Osteoblast (primary cell): ENCODE measurements at regions not wholly inside any gene's neighbourhood (a gene's known extent, or its start where the extent isn't known, plus 50 kb on each side); places are given as distances from the start of the nearest gene placed in this dataset.

Source experiments
- DNase-seq: peaks from one replicate; pipeline ENCODE4 v3.0.0; 2011; ENCODE audit warnings: low spot score, mixed read lengths; ENCODE audit not compliant: insufficient read length; ENCODE audit errors: missing footprints
- H2AFZ ChIP-seq: 2 replicates; pipeline ENCODE4 v1.6.0; 2011; ENCODE audit warnings: mild to moderate bottlenecking, low read length
- H3K27ac ChIP-seq: 2 replicates; pipeline ENCODE4 v1.5.1; 2011; ENCODE audit warnings: mild to moderate bottlenecking, low read depth, low read length, moderate library complexity
- H3K27me3 ChIP-seq: 2 replicates; pipeline ENCODE4 v1.6.0; 2012; ENCODE audit warnings: mild to moderate bottlenecking, control low read depth, inconsistent platforms, low read length, moderate library complexity; ENCODE audit not compliant: insufficient read depth
- H3K36me3 ChIP-seq: 2 replicates; pipeline ENCODE4 v1.5.1; 2011; ENCODE audit warnings: mild to moderate bottlenecking, low read length, control low read depth, moderate library complexity; ENCODE audit not compliant: insufficient read depth
- H3K4me1 ChIP-seq: 2 replicates; pipeline ENCODE4 v1.5.1; 2011; ENCODE audit warnings: mild to moderate bottlenecking, low read length, control low read depth, moderate library complexity; ENCODE audit not compliant: insufficient read depth
- H3K4me2 ChIP-seq: 2 replicates; pipeline ENCODE4 v1.6.0; 2011; ENCODE audit warnings: mild to moderate bottlenecking, low read length; ENCODE audit not compliant: insufficient read depth
- H3K4me3 ChIP-seq: fragments of 200-600 bp; sonication (generic); 3 replicates; pipeline ENCODE4 v1.5.1; 2012; ENCODE audit warnings: mild to moderate bottlenecking, low read length, inconsistent platforms; ENCODE audit not compliant: insufficient read depth
- H3K79me2 ChIP-seq: 2 replicates; pipeline ENCODE4 v1.6.0; 2012; ENCODE audit warnings: mild to moderate bottlenecking, low read length, control low read depth, inconsistent platforms; ENCODE audit not compliant: insufficient read depth
- H3K9me3 ChIP-seq: 2 replicates; pipeline ENCODE4 v1.5.1; 2011; ENCODE audit warnings: low read depth, low read length, control low read depth
- H4K20me1 ChIP-seq: 2 replicates; pipeline ENCODE4 v1.6.0; 2012; ENCODE audit warnings: mild to moderate bottlenecking, low read length, control low read depth; ENCODE audit not compliant: insufficient read depth
- TF ChIP-seq, protein P1 (sequence below): IDR thresholded peaks from 2 replicates; pipeline ENCODE4 v1.5.1; 2011; ENCODE audit warnings: mild to moderate bottlenecking, low read depth, low read length, moderate library complexity; ENCODE audit errors: extremely low read depth

GRCh38 chr5:58085800-58086199 is 374.1 kb downstream of the PLK2 start:
- Histone ChIP-seq H3K4me2 (no peak overlapping the region), H3K36me3 (no peaks in the 10 kb centered on the region), H2AFZ (no peak overlapping the region), H3K4me1 (peaks cover 3% of the 10 kb centered on the region), H3K79me2 (no peaks in the 10 kb centered on the region), H3K4me3 (no peak overlapping the region), H4K20me1 (no peaks in the 10 kb centered on the region), H3K9me3 (no peaks in the 10 kb centered on the region), H3K27ac (no peak overlapping the region), H3K27me3 (no peaks in the 10 kb centered on the region)
- peak; percentile 58 for DNase-seq
- TF ChIP-seq, protein P1, sequence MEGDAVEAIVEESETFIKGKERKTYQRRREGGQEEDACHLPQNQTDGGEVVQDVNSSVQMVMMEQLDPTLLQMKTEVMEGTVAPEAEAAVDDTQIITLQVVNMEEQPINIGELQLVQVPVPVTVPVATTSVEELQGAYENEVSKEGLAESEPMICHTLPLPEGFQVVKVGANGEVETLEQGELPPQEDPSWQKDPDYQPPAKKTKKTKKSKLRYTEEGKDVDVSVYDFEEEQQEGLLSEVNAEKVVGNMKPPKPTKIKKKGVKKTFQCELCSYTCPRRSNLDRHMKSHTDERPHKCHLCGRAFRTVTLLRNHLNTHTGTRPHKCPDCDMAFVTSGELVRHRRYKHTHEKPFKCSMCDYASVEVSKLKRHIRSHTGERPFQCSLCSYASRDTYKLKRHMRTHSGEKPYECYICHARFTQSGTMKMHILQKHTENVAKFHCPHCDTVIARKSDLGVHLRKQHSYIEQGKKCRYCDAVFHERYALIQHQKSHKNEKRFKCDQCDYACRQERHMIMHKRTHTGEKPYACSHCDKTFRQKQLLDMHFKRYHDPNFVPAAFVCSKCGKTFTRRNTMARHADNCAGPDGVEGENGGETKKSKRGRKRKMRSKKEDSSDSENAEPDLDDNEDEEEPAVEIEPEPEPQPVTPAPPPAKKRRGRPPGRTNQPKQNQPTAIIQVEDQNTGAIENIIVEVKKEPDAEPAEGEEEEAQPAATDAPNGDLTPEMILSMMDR: no peak

- Histone ChIP-seq H3K4me2 (no peak overlapping the region), H3K9me3 (no peaks in the 10 kb centered on the region), H3K27ac (no peak overlapping the region), H3K4me3 (no peak overlapping the region), H3K4me1 (peaks cover 3% of the 10 kb centered on the region), H4K20me1 (no peaks in the 10 kb centered on the region), H3K36me3 (no peaks in the 10 kb centered on the region), H3K79me2 (no peaks in the 10 kb centered on the region), H2AFZ (peak overlapping the region; percentile 24), H3K27me3 (no peaks in the 10 kb centered on the region)
- TF ChIP-seq, protein P1: no peak
- DNase-seq: no peak
Observed at GRCh38 chr5:58081435-58081834, 378.5 kb downstream of the PLK2 start.

DNA sequence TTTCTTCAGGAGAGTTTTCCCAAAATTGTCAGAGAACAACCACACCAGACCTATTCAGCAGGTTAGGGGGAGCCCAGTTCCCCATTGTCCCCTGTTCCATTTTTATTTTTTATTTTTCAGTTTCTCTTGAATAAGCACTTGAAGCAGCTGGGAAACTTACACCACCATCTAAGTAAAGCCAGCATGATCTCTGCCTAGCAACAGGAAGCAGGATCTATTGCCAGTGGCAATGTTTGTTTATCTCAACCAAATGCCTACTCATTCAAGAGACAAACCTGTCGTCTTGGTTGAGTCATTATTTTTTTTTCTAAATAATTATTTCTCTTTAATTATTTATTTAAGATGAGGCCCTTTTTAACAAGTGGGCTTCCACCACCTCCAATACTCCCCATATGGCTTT is 379.3 kb downstream of the PLK2 start:
- H3K27me3 ChIP-seq: no peaks in the 10 kb centered on the region
- H3K4me2 ChIP-seq: no peak overlapping the region
- DNase-seq: no peak
- H3K36me3 ChIP-seq: no peaks in the 10 kb centered on the region
- no peaks in the 10 kb centered on the region for H4K20me1 ChIP-seq
- H3K9me3 ChIP-seq: no peaks in the 10 kb centered on the region
- no peaks in the 10 kb centered on the region for H3K79me2 ChIP-seq
- H2AFZ ChIP-seq: no peak overlapping the region
- H3K4me1 ChIP-seq: no peaks in the 10 kb centered on the region
- H3K4me3 ChIP-seq: no peak overlapping the region
- TF ChIP-seq, protein P1: no peak
- H3K27ac ChIP-seq: no peak overlapping the region

DNA sequence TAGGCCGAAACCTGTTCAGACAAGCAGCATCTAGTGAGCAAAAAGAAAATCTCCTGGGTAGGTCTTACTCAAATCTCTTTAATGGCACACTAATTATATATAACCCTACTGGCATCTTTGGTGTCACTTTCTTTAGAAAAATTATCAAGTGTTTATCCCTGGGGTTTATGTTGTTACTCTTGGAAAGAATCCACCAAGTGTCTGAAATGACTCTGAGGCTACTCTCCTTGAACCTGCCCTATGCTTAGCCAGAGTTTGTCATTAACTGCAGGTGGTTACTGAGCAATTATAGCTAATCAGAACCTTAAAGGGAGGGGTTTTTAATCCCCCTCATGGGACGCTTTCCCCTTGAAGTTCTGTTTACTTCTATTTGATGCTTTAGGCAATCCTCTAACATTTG is 381.9 kb downstream of the PLK2 start:
- no peak overlapping the region for H3K27ac ChIP-seq

More for the DNA sequence above, 381.9 kb downstream of the PLK2 start:
- Histone ChIP-seq H3K4me3 (no peak overlapping the region), H3K36me3 (no peaks in the 10 kb centered on the region), H3K4me1 (no peaks in the 10 kb centered on the region), H3K27me3 (no peaks in the 10 kb centered on the region), H3K4me2 (no peak overlapping the region), H4K20me1 (no peaks in the 10 kb centered on the region), H3K9me3 (no peaks in the 10 kb centered on the region), H2AFZ (no peak overlapping the region), H3K79me2 (no peaks in the 10 kb centered on the region)
- no peak for DNase-seq
- TF ChIP-seq, protein P1: no peak
